ENCODE measurements at regions not wholly inside any gene's neighbourhood (a gene's known extent, or its start where the extent isn't known, plus 50 kb on each side); places are given as distances from the start of the nearest gene placed in this dataset.
"Not testable (repeated sequence)": the region's sequence is repeated elsewhere in the genome, so short reads cannot be mapped to it uniquely, and the experiment has no call there.

DNA sequence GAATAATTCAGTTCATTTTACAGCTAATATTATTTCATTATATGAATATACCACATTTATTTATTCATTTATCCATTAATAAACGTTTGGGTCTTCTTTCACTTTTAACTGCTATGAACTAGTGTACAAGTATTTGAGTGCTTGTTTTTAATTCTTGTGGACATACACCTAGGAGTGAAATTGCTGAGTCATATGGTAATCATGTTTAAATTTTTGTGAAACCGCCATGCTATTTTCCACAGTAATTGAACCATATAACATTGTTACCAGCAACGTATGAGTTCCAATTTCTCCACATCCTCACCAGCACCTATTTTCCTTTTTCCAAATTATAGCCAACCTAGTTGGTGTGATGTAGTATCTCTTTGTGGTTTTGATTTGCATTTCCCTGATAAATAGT is 388.2 kb downstream of the MAGEE1 start (continued):
- TF ChIP-seq, protein P1, sequence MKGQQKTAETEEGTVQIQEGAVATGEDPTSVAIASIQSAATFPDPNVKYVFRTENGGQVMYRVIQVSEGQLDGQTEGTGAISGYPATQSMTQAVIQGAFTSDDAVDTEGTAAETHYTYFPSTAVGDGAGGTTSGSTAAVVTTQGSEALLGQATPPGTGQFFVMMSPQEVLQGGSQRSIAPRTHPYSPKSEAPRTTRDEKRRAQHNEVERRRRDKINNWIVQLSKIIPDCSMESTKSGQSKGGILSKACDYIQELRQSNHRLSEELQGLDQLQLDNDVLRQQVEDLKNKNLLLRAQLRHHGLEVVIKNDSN (CRISPR knock-in tag; IDR thresholded peaks at IDR 0.05), result no peak
- no peak for TF ChIP-seq RELA (CRISPR knock-in tag; IDR thresholded peaks at IDR 0.05; ENCODE audit: borderline replicate concordance)
- TF ChIP-seq, protein P2, sequence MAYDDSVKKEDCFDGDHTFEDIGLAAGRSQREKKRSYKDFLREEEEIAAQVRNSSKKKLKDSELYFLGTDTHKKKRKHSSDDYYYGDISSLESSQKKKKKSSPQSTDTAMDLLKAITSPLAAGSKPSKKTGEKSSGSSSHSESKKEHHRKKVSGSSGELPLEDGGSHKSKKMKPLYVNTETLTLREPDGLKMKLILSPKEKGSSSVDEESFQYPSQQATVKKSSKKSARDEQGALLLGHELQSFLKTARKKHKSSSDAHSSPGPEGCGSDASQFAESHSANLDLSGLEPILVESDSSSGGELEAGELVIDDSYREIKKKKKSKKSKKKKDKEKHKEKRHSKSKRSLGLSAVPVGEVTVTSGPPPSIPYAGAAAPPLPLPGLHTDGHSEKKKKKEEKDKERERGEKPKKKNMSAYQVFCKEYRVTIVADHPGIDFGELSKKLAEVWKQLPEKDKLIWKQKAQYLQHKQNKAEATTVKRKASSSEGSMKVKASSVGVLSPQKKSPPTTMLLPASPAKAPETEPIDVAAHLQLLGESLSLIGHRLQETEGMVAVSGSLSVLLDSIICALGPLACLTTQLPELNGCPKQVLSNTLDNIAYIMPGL (CRISPR knock-in tag; IDR thresholded peaks at IDR 0.05), result no peak
- TF ChIP-seq, protein P3, sequence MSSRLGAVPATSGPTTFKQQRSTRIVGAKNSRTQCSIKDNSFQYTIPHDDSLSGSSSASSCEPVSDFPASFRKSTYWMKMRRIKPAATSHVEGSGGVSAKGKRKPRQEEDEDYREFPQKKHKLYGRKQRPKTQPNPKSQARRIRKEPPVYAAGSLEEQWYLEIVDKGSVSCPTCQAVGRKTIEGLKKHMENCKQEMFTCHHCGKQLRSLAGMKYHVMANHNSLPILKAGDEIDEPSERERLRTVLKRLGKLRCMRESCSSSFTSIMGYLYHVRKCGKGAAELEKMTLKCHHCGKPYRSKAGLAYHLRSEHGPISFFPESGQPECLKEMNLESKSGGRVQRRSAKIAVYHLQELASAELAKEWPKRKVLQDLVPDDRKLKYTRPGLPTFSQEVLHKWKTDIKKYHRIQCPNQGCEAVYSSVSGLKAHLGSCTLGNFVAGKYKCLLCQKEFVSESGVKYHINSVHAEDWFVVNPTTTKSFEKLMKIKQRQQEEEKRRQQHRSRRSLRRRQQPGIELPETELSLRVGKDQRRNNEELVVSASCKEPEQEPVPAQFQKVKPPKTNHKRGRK (CRISPR knock-in tag; IDR thresholded peaks at IDR 0.05; ENCODE audit: borderline replicate concordance), result no peak
- TF ChIP-seq, protein P4, sequence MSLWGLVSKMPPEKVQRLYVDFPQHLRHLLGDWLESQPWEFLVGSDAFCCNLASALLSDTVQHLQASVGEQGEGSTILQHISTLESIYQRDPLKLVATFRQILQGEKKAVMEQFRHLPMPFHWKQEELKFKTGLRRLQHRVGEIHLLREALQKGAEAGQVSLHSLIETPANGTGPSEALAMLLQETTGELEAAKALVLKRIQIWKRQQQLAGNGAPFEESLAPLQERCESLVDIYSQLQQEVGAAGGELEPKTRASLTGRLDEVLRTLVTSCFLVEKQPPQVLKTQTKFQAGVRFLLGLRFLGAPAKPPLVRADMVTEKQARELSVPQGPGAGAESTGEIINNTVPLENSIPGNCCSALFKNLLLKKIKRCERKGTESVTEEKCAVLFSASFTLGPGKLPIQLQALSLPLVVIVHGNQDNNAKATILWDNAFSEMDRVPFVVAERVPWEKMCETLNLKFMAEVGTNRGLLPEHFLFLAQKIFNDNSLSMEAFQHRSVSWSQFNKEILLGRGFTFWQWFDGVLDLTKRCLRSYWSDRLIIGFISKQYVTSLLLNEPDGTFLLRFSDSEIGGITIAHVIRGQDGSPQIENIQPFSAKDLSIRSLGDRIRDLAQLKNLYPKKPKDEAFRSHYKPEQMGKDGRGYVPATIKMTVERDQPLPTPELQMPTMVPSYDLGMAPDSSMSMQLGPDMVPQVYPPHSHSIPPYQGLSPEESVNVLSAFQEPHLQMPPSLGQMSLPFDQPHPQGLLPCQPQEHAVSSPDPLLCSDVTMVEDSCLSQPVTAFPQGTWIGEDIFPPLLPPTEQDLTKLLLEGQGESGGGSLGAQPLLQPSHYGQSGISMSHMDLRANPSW (CRISPR knock-in tag; conservative IDR thresholded peaks at IDR 0.05; ENCODE audit: low read depth), result no peak

DNA sequence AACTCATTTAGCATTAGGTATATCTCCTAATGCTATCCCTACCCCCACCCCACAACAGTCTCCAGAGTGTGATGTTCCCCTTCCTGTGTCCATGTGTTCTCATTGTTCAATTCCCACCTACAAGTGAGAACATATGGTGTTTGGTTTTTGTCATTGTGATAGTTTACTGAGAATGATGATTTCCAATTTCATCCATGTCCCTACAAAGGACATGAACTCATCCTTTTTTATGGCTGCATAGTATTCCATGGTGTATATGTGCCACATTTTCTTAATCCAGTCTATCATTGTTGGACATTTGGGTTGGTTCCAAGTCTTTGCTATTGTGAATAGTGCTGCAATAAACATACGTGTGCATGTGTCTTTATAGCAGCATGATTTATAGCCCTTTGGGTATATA is 389.8 kb downstream of the MAGEE1 start:
- H3K4me3 Mint-ChIP-seq; H3K27me3 Mint-ChIP-seq (ENCODE audit: low read depth); H3K27ac Mint-ChIP-seq; H3K36me3 Mint-ChIP-seq; ATAC-seq; H3K4me1 Mint-ChIP-seq; DNase-seq (ENCODE audit: low spot score); H3K9me3 Mint-ChIP-seq; CTCF ChIA-PET; POLR2A ChIA-PET: not testable (repeated sequence)

DNA sequence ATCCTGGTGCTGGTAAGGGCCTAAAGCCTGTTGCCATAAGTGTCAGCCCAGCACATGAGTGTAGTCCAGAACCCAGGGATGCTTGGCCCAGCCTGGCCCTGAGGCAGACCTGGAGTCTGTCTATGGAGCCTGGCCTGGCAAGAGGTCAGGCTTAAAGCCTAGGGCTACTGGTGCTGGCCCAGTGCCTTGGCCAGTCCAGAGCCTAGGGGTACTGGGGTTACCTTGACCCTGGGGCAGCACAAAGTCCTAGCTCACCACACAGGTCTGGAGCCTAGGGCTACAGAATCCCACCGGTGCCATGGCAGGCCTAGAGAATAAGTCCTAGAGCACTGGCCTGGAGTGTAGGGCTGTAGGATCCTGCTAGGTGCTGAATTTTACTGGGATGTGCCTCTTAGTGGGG is 393.8 kb downstream of the MAGEE1 start:
- no peaks in the 10 kb centered on the region for H3K27me3 Mint-ChIP-seq (ENCODE audit: low read depth)
- TF ChIP-seq, protein P5, sequence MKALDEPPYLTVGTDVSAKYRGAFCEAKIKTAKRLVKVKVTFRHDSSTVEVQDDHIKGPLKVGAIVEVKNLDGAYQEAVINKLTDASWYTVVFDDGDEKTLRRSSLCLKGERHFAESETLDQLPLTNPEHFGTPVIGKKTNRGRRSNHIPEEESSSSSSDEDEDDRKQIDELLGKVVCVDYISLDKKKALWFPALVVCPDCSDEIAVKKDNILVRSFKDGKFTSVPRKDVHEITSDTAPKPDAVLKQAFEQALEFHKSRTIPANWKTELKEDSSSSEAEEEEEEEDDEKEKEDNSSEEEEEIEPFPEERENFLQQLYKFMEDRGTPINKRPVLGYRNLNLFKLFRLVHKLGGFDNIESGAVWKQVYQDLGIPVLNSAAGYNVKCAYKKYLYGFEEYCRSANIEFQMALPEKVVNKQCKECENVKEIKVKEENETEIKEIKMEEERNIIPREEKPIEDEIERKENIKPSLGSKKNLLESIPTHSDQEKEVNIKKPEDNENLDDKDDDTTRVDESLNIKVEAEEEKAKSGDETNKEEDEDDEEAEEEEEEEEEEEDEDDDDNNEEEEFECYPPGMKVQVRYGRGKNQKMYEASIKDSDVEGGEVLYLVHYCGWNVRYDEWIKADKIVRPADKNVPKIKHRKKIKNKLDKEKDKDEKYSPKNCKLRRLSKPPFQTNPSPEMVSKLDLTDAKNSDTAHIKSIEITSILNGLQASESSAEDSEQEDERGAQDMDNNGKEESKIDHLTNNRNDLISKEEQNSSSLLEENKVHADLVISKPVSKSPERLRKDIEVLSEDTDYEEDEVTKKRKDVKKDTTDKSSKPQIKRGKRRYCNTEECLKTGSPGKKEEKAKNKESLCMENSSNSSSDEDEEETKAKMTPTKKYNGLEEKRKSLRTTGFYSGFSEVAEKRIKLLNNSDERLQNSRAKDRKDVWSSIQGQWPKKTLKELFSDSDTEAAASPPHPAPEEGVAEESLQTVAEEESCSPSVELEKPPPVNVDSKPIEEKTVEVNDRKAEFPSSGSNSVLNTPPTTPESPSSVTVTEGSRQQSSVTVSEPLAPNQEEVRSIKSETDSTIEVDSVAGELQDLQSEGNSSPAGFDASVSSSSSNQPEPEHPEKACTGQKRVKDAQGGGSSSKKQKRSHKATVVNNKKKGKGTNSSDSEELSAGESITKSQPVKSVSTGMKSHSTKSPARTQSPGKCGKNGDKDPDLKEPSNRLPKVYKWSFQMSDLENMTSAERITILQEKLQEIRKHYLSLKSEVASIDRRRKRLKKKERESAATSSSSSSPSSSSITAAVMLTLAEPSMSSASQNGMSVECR (CRISPR knock-in tag; IDR thresholded peaks at IDR 0.05; ENCODE audit: borderline replicate concordance), result no peak
- H3K4me3 Mint-ChIP-seq, result no peak overlapping the region
- no peak for DNase-seq (ENCODE audit: low spot score)
- ChIA-PET CTCF (no interaction called here), POLR2A (no interaction called here)
- H3K4me1 Mint-ChIP-seq, result no peaks in the 10 kb centered on the region
- no peak for ATAC-seq
- no peaks in the 10 kb centered on the region for H3K36me3 Mint-ChIP-seq
- peaks cover 4% of the 10 kb centered on the region; the same call in 1 of the 2 replicates for H3K9me3 Mint-ChIP-seq
- no peak overlapping the region for H3K27ac Mint-ChIP-seq

DNA sequence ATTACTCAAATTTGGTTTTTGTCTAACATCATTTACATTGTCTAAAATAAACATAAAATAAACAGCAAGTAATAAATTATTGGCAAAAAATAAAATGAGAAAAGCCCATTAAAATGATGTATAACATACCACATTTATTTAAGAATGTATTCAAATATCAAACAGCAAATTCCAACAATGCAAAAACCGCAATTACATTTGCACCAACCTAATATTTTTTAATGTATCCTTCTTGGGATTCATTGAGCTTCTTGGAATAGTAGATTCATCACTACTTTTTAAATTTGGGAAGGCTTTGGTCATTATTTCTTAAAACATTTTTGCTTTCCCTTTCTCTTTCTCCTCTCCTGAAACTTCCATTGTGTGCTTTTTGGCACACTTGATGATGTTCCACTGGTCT is 400.2 kb downstream of the MAGEE1 start:
- Mint-ChIP-seq H3K4me3 (no peak overlapping the region), H3K27ac (no peak overlapping the region), H3K27me3 (ENCODE audit: low read depth) (no peaks in the 10 kb centered on the region), H3K9me3 (peaks cover 4% of the 10 kb centered on the region; the same call in 1 of the 2 replicates), H3K36me3 (no peaks in the 10 kb centered on the region), H3K4me1 (no peaks in the 10 kb centered on the region)
- TF ChIP-seq, protein P6, sequence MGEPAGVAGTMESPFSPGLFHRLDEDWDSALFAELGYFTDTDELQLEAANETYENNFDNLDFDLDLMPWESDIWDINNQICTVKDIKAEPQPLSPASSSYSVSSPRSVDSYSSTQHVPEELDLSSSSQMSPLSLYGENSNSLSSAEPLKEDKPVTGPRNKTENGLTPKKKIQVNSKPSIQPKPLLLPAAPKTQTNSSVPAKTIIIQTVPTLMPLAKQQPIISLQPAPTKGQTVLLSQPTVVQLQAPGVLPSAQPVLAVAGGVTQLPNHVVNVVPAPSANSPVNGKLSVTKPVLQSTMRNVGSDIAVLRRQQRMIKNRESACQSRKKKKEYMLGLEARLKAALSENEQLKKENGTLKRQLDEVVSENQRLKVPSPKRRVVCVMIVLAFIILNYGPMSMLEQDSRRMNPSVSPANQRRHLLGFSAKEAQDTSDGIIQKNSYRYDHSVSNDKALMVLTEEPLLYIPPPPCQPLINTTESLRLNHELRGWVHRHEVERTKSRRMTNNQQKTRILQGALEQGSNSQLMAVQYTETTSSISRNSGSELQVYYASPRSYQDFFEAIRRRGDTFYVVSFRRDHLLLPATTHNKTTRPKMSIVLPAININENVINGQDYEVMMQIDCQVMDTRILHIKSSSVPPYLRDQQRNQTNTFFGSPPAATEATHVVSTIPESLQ (CRISPR knock-in tag; IDR thresholded peaks at IDR 0.05), result no peak
- TF ChIP-seq ATF1 (CRISPR knock-in tag; IDR thresholded peaks at IDR 0.05) (no peak), SMAD3 (CRISPR knock-in tag; IDR thresholded peaks at IDR 0.05; ENCODE audit: borderline replicate concordance) (no peak)
- ChIA-PET POLR2A (no interaction called here), CTCF (no interaction called here)
- DNase-seq (ENCODE audit: low spot score) (no peak), ATAC-seq (no peak)

All from WTC11 (cell line).